Right atrium auricular region (tissue), 2 donors: ENCODE measurements at regions not wholly inside any gene's neighbourhood (a gene's known extent, or its start where the extent isn't known, plus 50 kb on each side); places are given as distances from the start of the nearest gene placed in this dataset.

Experiments used
- DNase-seq: peaks from one replicate; pipeline ENCODE4 v3.0.0-alpha.2; 2019; ENCODE audit warnings: low spot score
- H3K27ac ChIP-seq, 2 donors: fragments of 200-600 bp; sonication (generic); 1 replicate in 1 of 2; 2 replicates in 1 of 2; pipeline ENCODE4 v1.5.1; 2016 to 2019
- H3K27me3 ChIP-seq, 2 donors: fragments of 200-600 bp; sonication (generic); one replicate each; pipeline versions ENCODE4 v1.5.1 to v1.6.0; 2017 to 2019
- H3K36me3 ChIP-seq: fragments of 200-600 bp; sonication (generic); one replicate; pipeline ENCODE4 v1.5.1; 2016
- H3K4me1 ChIP-seq, 2 donors: fragments of 200-600 bp; sonication (generic); one replicate each; pipeline versions ENCODE4 v1.5.1 to v1.6.0; 2017 to 2019
- H3K4me3 ChIP-seq, 2 donors: fragments of 200-600 bp; sonication (generic); 1 replicate in 1 of 2; 2 replicates in 1 of 2; pipeline ENCODE4 v1.5.1; 2017 to 2019; ENCODE audit warnings: mild to moderate bottlenecking in 1 of 2, moderate library complexity in 1 of 2
- H3K9me3 ChIP-seq, 2 donors: fragments of 200-600 bp; sonication (generic); one replicate each; pipeline ENCODE4 v1.5.1; 2019
- CTCF ChIP-seq, 2 donors: fragments of 200-600 bp; sonication (generic); IDR thresholded peaks; one replicate each; pipeline ENCODE4 v1.5.1; 2019; ENCODE audit warnings: antibody characterized with exemption in 2 of 2

GRCh38 chr20:40602381-40602780 is 86.7 kb downstream of the MAFB start:
- no peak for DNase-seq
- no peaks in the 10 kb centered on the region for H3K27me3 ChIP-seq
- H3K27ac ChIP-seq = no peak overlapping the region
- H3K36me3 ChIP-seq = no peaks in the 10 kb centered on the region
- no peak overlapping the region for H3K4me3 ChIP-seq
- TF ChIP-seq CTCF (IDR thresholded peaks at IDR 0.05) = no peak
- no peaks in the 10 kb centered on the region for H3K4me1 ChIP-seq
- peaks cover 0 to 14% of the 10 kb centered on the region in 2 donors for H3K9me3 ChIP-seq

GRCh38 chr20:40600441-40601219 is 88.4 kb downstream of the MAFB start:
- peaks cover 0 to 14% of the 10 kb centered on the region in 2 donors for H3K9me3 ChIP-seq
- no peak overlapping the region for H3K27ac ChIP-seq
- no peaks in the 10 kb centered on the region for H3K4me1 ChIP-seq
- no peak for TF ChIP-seq CTCF (IDR thresholded peaks at IDR 0.05)
- H3K4me3 ChIP-seq = no peak overlapping the region
- H3K36me3 ChIP-seq = no peaks in the 10 kb centered on the region
- H3K27me3 ChIP-seq = no peaks in the 10 kb centered on the region
- no peak for DNase-seq

GRCh38 chr20:40599987-40600386 is 89.0 kb downstream of the MAFB start:
- Histone ChIP-seq H3K9me3 (peaks cover 0 to 14% of the 10 kb centered on the region in 2 donors), H3K27ac (no peak overlapping the region), H3K27me3 (no peaks in the 10 kb centered on the region), H3K4me3 (no peak overlapping the region), H3K36me3 (no peaks in the 10 kb centered on the region), H3K4me1 (no peaks in the 10 kb centered on the region)
- DNase-seq = no peak
- TF ChIP-seq CTCF (IDR thresholded peaks at IDR 0.05) = no peak

- no peak for TF ChIP-seq CTCF (IDR thresholded peaks at IDR 0.05)
- Histone ChIP-seq H3K27me3 (no peaks in the 10 kb centered on the region), H3K27ac (no peak overlapping the region), H3K36me3 (no peaks in the 10 kb centered on the region), H3K9me3 (no peaks in the 10 kb centered on the region), H3K4me3 (no peak overlapping the region), H3K4me1 (no peaks in the 10 kb centered on the region)
- DNase-seq = no peak
Measured at GRCh38 chr20:40592941-40593340, 96.1 kb downstream of the MAFB start.

- Histone ChIP-seq H3K36me3 (no peaks in the 10 kb centered on the region), H3K9me3 (no peaks in the 10 kb centered on the region), H3K27ac (no peak overlapping the region), H3K4me3 (no peak overlapping the region), H3K4me1 (no peaks in the 10 kb centered on the region), H3K27me3 (no peaks in the 10 kb centered on the region)
- TF ChIP-seq CTCF (IDR thresholded peaks at IDR 0.05) = no peak
- no peak for DNase-seq
Measured at GRCh38 chr20:40591536-40591935, 97.5 kb downstream of the MAFB start.

- DNase-seq = no peak
- TF ChIP-seq CTCF (IDR thresholded peaks at IDR 0.05) = no peak
- H3K27me3 ChIP-seq = no peaks in the 10 kb centered on the region
- no peaks in the 10 kb centered on the region for H3K36me3 ChIP-seq
- H3K4me1 ChIP-seq = no peaks in the 10 kb centered on the region
- no peak overlapping the region for H3K27ac ChIP-seq
- no peak overlapping the region for H3K4me3 ChIP-seq
- H3K9me3 ChIP-seq = no peaks in the 10 kb centered on the region
Measured at GRCh38 chr20:40591119-40591518, 97.9 kb downstream of the MAFB start.
